ENCODE measurements at regions not wholly inside any gene's neighbourhood (a gene's known extent, or its start where the extent isn't known, plus 50 kb on each side); places are given as distances from the start of the nearest gene placed in this dataset.

GRCh38 chr1:117697220-117697781 lies 91.5 kb downstream of the TENT5C start:
- TF ChIP-seq, protein P1, sequence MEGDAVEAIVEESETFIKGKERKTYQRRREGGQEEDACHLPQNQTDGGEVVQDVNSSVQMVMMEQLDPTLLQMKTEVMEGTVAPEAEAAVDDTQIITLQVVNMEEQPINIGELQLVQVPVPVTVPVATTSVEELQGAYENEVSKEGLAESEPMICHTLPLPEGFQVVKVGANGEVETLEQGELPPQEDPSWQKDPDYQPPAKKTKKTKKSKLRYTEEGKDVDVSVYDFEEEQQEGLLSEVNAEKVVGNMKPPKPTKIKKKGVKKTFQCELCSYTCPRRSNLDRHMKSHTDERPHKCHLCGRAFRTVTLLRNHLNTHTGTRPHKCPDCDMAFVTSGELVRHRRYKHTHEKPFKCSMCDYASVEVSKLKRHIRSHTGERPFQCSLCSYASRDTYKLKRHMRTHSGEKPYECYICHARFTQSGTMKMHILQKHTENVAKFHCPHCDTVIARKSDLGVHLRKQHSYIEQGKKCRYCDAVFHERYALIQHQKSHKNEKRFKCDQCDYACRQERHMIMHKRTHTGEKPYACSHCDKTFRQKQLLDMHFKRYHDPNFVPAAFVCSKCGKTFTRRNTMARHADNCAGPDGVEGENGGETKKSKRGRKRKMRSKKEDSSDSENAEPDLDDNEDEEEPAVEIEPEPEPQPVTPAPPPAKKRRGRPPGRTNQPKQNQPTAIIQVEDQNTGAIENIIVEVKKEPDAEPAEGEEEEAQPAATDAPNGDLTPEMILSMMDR (IDR thresholded peaks at IDR 0.05; ENCODE audit: insufficient read depth, low read length, poor library complexity, severe bottlenecking), result no peak
- DNase-seq (ENCODE audit: extremely low read depth, insufficient read length), result no peak
- H3K27me3 ChIP-seq (replicated peaks; ENCODE audit: control insufficient read depth, insufficient read depth, low read length), result no peaks in the 10 kb centered on the region; the same call in 1 of the 2 replicates

GRCh38 chr1:117698398-117699160 lies 92.7 kb downstream of the TENT5C start:
- TF ChIP-seq, protein P1 (IDR thresholded peaks at IDR 0.05; ENCODE audit: insufficient read depth, low read length, poor library complexity, severe bottlenecking), result no peak
- Histone ChIP-seq H3K4me3 (replicated peaks; ENCODE audit: low read depth, low read length) (no peak overlapping the region), H3K36me3 (ENCODE audit: control insufficient read depth, insufficient read depth, low read length) (no peaks in the 10 kb centered on the region), H3K27me3 (replicated peaks; ENCODE audit: control insufficient read depth, insufficient read depth, low read length) (no peaks in the 10 kb centered on the region; the same call in 1 of the 2 replicates)
- DNase-seq (ENCODE audit: extremely low read depth, insufficient read length), result no peak

More at GRCh38 chr1:117697220-117697781, 91.5 kb downstream of the TENT5C start:
- Histone ChIP-seq H3K4me3 (replicated peaks; ENCODE audit: low read depth, low read length) (no peak overlapping the region), H3K36me3 (ENCODE audit: control insufficient read depth, insufficient read depth, low read length) (no peaks in the 10 kb centered on the region)

GRCh38 chr1:117699953-117700352 lies 94.1 kb downstream of the TENT5C start:
- DNase-seq (ENCODE audit: extremely low read depth, insufficient read length), result no peak
- H3K4me3 ChIP-seq (replicated peaks; ENCODE audit: low read depth, low read length), result no peak overlapping the region
- TF ChIP-seq, protein P1 (IDR thresholded peaks at IDR 0.05; ENCODE audit: insufficient read depth, low read length, poor library complexity, severe bottlenecking), result no peak
- no peaks in the 10 kb centered on the region for H3K36me3 ChIP-seq (ENCODE audit: control insufficient read depth, insufficient read depth, low read length)
- no peaks in the 10 kb centered on the region; the same call in 1 of the 2 replicates for H3K27me3 ChIP-seq (replicated peaks; ENCODE audit: control insufficient read depth, insufficient read depth, low read length)

DNA sequence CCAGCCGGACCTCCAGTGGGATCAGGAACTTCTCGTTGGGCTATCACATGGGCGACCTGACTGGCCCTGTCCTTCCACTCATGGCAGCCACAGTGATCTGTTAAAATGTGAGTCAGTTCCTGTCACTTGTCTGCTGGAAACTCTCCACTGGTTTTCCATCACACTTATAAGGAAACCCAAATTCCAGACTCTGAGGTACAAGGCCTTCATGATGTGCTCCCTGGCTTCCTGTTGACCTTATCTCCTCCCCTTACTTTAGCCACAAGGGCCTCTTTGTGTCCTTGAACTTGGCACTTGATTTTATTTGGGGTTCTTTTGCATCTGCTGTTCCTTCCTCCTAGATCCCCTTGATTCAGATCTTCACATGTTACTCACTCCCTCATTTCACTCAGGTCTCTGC lies 96.8 kb downstream of the TENT5C start:
- no peak for DNase-seq (ENCODE audit: extremely low read depth, insufficient read length)
- no peaks in the 10 kb centered on the region for H3K36me3 ChIP-seq (ENCODE audit: control insufficient read depth, insufficient read depth, low read length)
- TF ChIP-seq, protein P1 (IDR thresholded peaks at IDR 0.05; ENCODE audit: insufficient read depth, low read length, poor library complexity, severe bottlenecking), result no peak

GRCh38 chr1:117707371-117707770 lies 101.5 kb downstream of the TENT5C start:
- H3K4me3 ChIP-seq (replicated peaks; ENCODE audit: low read depth, low read length), result no peak overlapping the region
- no peak for DNase-seq (ENCODE audit: extremely low read depth, insufficient read length)
- peaks cover 4% of the 10 kb centered on the region for H3K27me3 ChIP-seq (replicated peaks; ENCODE audit: control insufficient read depth, insufficient read depth, low read length)
- TF ChIP-seq, protein P1 (IDR thresholded peaks at IDR 0.05; ENCODE audit: insufficient read depth, low read length, poor library complexity, severe bottlenecking), result no peak
- no peaks in the 10 kb centered on the region for H3K36me3 ChIP-seq (ENCODE audit: control insufficient read depth, insufficient read depth, low read length)

More for the DNA sequence above, 96.8 kb downstream of the TENT5C start:
- H3K4me3 ChIP-seq (replicated peaks; ENCODE audit: low read depth, low read length), result no peak overlapping the region
- H3K27me3 ChIP-seq (replicated peaks; ENCODE audit: control insufficient read depth, insufficient read depth, low read length), result no peaks in the 10 kb centered on the region; the same call in none of the 2 replicates
